ENCODE measurements at regions not wholly inside any gene's neighbourhood (a gene's known extent, or its start where the extent isn't known, plus 50 kb on each side); places are given as distances from the start of the nearest gene placed in this dataset.

GRCh38 chr13:76379341-76380105 is 506.7 kb downstream of the KCTD12 start:
- no peak for TF ChIP-seq CTCF (IDR thresholded peaks at IDR 0.05; ENCODE audit: low read length)
- no peak for TF ChIP-seq EZH2phosphoT487 (IDR thresholded peaks at IDR 0.05; ENCODE audit: low read length)
- TF ChIP-seq EZH2 (optimal IDR thresholded peaks at IDR 0.05; ENCODE audit: low read depth, low read length), result no peak

All from MM.1S (cell line).